ENCODE measurements at regions not wholly inside any gene's neighbourhood (a gene's known extent, or its start where the extent isn't known, plus 50 kb on each side); places are given as distances from the start of the nearest gene placed in this dataset.
"Not testable (repeated sequence)": the region's sequence is repeated elsewhere in the genome, so short reads cannot be mapped to it uniquely, and the experiment has no call there.

GRCh38 chr2:228913176-228913575, 357.9 kb downstream of the PID1 start:
- no peak for DNase-seq (ENCODE audit: extremely low spot score)
- WGBS = 46% methylated on average over 3 of the region's 3 CpGs
- H3K27ac ChIP-seq (replicated peaks in 1 of 4) = no peak overlapping the region
- TF ChIP-seq CTCF (IDR thresholded peaks at IDR 0.05) (no peak), EP300 (IDR thresholded peaks at IDR 0.05) (no peak), POLR2A (IDR thresholded peaks at IDR 0.05; ENCODE audit: low read depth) (no peak), POLR2AphosphoS5 (IDR thresholded peaks at IDR 0.05) (no peak)
- no peaks in the 10 kb centered on the region for H3K9me3 ChIP-seq
- no peaks in the 10 kb centered on the region for H3K27me3 ChIP-seq
- H3K4me1 ChIP-seq = peaks cover 0 to 8% (median 4%) of the 10 kb centered on the region in 4 donors
- no peaks in the 10 kb centered on the region for H3K36me3 ChIP-seq
- intact Hi-C loops (cut with DNase I) = no loop called here
- no peak overlapping the region for H3K4me3 ChIP-seq

- not testable (repeated sequence) for H3K36me3 ChIP-seq
Observed at GRCh38 chr2:228910872-228911271, 360.2 kb downstream of the PID1 start.

GRCh38 chr2:228902176-228902575, 368.9 kb downstream of the PID1 start:
- Histone ChIP-seq H3K9me3 (peaks cover 0 to 4% (median 0%) of the 10 kb centered on the region in 4 donors), H3K27ac (replicated peaks in 1 of 4) (no peak overlapping the region), H3K27me3 (no peaks in the 10 kb centered on the region), H3K4me1 (no peaks in the 10 kb centered on the region), H3K4me3 (no peak overlapping the region), H3K36me3 (no peaks in the 10 kb centered on the region)
- WGBS = 33% methylated on average over 3 of the region's 3 CpGs
- no peak for DNase-seq (ENCODE audit: extremely low spot score)
- no peak for TF ChIP-seq CTCF (IDR thresholded peaks at IDR 0.05)
- no peak for TF ChIP-seq POLR2A (IDR thresholded peaks at IDR 0.05; ENCODE audit: low read depth)
- TF ChIP-seq EP300 (IDR thresholded peaks at IDR 0.05) = no peak
- no peak for TF ChIP-seq POLR2AphosphoS5 (IDR thresholded peaks at IDR 0.05)
- intact Hi-C loops (cut with DNase I) = no loop called here

More at GRCh38 chr2:228910872-228911271, 360.2 kb downstream of the PID1 start:
- H3K27ac ChIP-seq (replicated peaks in 1 of 4); H3K4me1 ChIP-seq; intact Hi-C loops (cut with DNase I); DNase-seq (ENCODE audit: extremely low spot score); H3K9me3 ChIP-seq; H3K4me3 ChIP-seq; H3K27me3 ChIP-seq: not testable (repeated sequence)
- 95% methylated on average over 1 of the region's 1 CpG for WGBS

- Histone ChIP-seq H3K9me3 (peaks cover 0 to 4% (median 0%) of the 10 kb centered on the region in 4 donors), H3K4me1 (no peaks in the 10 kb centered on the region), H3K27me3 (no peaks in the 10 kb centered on the region), H3K36me3 (no peaks in the 10 kb centered on the region), H3K27ac (replicated peaks in 1 of 4) (no peak overlapping the region), H3K4me3 (no peak overlapping the region)
- no peak for DNase-seq (ENCODE audit: extremely low spot score)
- TF ChIP-seq POLR2AphosphoS5 (IDR thresholded peaks at IDR 0.05) = no peak
- TF ChIP-seq EP300 (IDR thresholded peaks at IDR 0.05) = no peak
- no peak for TF ChIP-seq CTCF (IDR thresholded peaks at IDR 0.05)
- no peak for TF ChIP-seq POLR2A (IDR thresholded peaks at IDR 0.05; ENCODE audit: low read depth)
- WGBS = 100% methylated on average over 1 of the region's 1 CpG
- intact Hi-C loops (cut with DNase I) = no loop called here
Observed at GRCh38 chr2:228901531-228901930, 369.6 kb downstream of the PID1 start.

- TF ChIP-seq POLR2A (IDR thresholded peaks at IDR 0.05; ENCODE audit: low read depth) (no peak), EP300 (IDR thresholded peaks at IDR 0.05) (no peak), POLR2AphosphoS5 (IDR thresholded peaks at IDR 0.05) (no peak), CTCF (IDR thresholded peaks at IDR 0.05) (no peak)
- Histone ChIP-seq H3K4me1 (no peaks in the 10 kb centered on the region), H3K27me3 (no peaks in the 10 kb centered on the region), H3K4me3 (no peak overlapping the region), H3K36me3 (no peaks in the 10 kb centered on the region), H3K27ac (replicated peaks in 1 of 4) (no peak overlapping the region), H3K9me3 (no peaks in the 10 kb centered on the region)
- DNase-seq (ENCODE audit: extremely low spot score) = no peak
- WGBS = 100% methylated on average over 1 of the region's 1 CpG
- intact Hi-C loops (cut with DNase I) = no loop called here
Observed at GRCh38 chr2:228878138-228878537, 392.9 kb downstream of the PID1 start.
